ENCODE measurements at regions not wholly inside any gene's neighbourhood (a gene's known extent, or its start where the extent isn't known, plus 50 kb on each side); places are given as distances from the start of the nearest gene placed in this dataset.

DNA sequence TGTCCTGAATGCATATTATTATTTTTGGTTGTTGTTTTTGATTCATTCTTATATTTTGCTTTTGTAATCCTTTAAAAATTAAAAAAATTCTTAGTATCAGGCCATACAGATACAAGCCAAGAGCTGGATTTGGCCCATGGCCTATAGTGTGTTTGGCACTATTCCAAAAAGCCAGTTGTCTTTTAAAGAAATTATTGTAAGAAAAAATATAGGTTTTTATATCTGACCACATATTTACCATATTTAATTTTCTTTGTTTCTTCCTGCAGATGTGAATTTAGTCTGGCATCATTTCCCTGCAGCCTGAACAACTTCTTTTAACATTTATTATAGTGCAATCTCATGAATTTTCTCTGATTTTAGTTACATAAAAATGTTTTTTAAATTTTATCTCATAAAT lies 652.8 kb upstream of the NR3C2 start (continued):
- TF ChIP-seq RAD21 (IDR thresholded peaks at IDR 0.05 in 1 of 2, conservative IDR thresholded peaks at IDR 0.05 in 1 of 2; ENCODE audit: low read depth in 2 of 2, low read length in 2 of 2) (no peak), EP300 (IDR thresholded peaks at IDR 0.05; ENCODE audit: borderline replicate concordance in 1 of 2, low read depth in 2 of 2, low read length in 2 of 2) (no peak), NANOG (IDR thresholded peaks at IDR 0.05; ENCODE audit: insufficient read depth, low read depth, low read length, poor library complexity, severe bottlenecking) (no peak), RBBP5 (IDR thresholded peaks at IDR 0.05; ENCODE audit: borderline replicate concordance, low read depth, low read length) (no peak), TAF7 (optimal IDR thresholded peaks at IDR 0.05; ENCODE audit: borderline replicate concordance, low read depth, low read length) (no peak), RFX5 (IDR thresholded peaks at IDR 0.05; ENCODE audit: borderline replicate concordance, low read depth, low read length) (no peak), ASH2L (IDR thresholded peaks at IDR 0.05; ENCODE audit: low read length) (no peak), CHD2 (IDR thresholded peaks at IDR 0.05; ENCODE audit: low read length) (no peak), SAP30 (IDR thresholded peaks at IDR 0.05; ENCODE audit: insufficient read depth, insufficient replicate concordance, low read length) (no peak), JUN (IDR thresholded peaks at IDR 0.05; ENCODE audit: low read depth, low read length) (no peak), SP2 (IDR thresholded peaks at IDR 0.05; ENCODE audit: low read length) (no peak), ZNF274 (IDR thresholded peaks at IDR 0.05; ENCODE audit: borderline replicate concordance, extremely low read depth, low read length) (no peak)

Measured in H1 (cell line).